B cell (primary cell): ENCODE measurements at regions not wholly inside any gene's neighbourhood (a gene's known extent, or its start where the extent isn't known, plus 50 kb on each side); places are given as distances from the start of the nearest gene placed in this dataset.

ENCODE experiments used
- CTCF ChIP-seq: fragments of 200-600 bp; IDR thresholded peaks from one replicate; pipeline ENCODE4 v1.8.0; 2022; ENCODE audit warnings: antibody characterized with exemption, mild to moderate bottlenecking
- EZH2 ChIP-seq: IDR thresholded peaks from 2 replicates; pipeline ENCODE4 v1.6.1; 2012; ENCODE audit warnings: borderline replicate concordance, low read depth, mild to moderate bottlenecking, moderate library complexity, low read length; ENCODE audit not compliant: insufficient read depth, poor library complexity, severe bottlenecking

GRCh38 chr15:70252951-70253320 lies 155.2 kb upstream of the TLE3 start:
- TF ChIP-seq CTCF: no peak
- TF ChIP-seq EZH2: no peak
